GM12891 (cell line): ENCODE measurements at regions not wholly inside any gene's neighbourhood (a gene's known extent, or its start where the extent isn't known, plus 50 kb on each side); places are given as distances from the start of the nearest gene placed in this dataset.

Experiments
- DNase-seq: peaks from one replicate; pipeline ENCODE4 v3.0.0; 2011; ENCODE audit warnings: low spot score; ENCODE audit not compliant: insufficient read length
- FAIRE-seq: peaks from 2 replicates; lab custom pipeline; 2011; peaks lifted over from hg19 to GRCh38; lab: Jason Lieb, UNC
- PAX5 ChIP-seq: IDR thresholded peaks from 2 replicates; pipeline ENCODE4 v1.6.1; 2011; ENCODE audit warnings: low read length, moderate library complexity, mild to moderate bottlenecking; ENCODE audit not compliant: insufficient read depth, severe bottlenecking
- POLR2A ChIP-seq: IDR thresholded peaks from 2 replicates; pipeline ENCODE4 v1.6.1; 2011; ENCODE audit warnings: low read depth, low read length, control low read depth
- POLR2AphosphoS5 ChIP-seq: IDR thresholded peaks from 2 replicates; pipeline ENCODE4 v1.6.1; 2011; ENCODE audit warnings: low read depth, low read length, control low read depth
- POU2F2 ChIP-seq: IDR thresholded peaks from 2 replicates; pipeline ENCODE4 v1.6.1; 2011; ENCODE audit warnings: low read depth, mild to moderate bottlenecking, control low read depth, low read length, moderate library complexity
- SPI1 ChIP-seq: IDR thresholded peaks from 2 replicates; pipeline ENCODE4 v1.6.1; 2011; ENCODE audit warnings: low read depth, low read length, control low read depth
- TAF1 ChIP-seq: IDR thresholded peaks from 2 replicates; pipeline ENCODE4 v1.6.1; 2011; ENCODE audit warnings: low read depth, low read length, control low read depth

DNA sequence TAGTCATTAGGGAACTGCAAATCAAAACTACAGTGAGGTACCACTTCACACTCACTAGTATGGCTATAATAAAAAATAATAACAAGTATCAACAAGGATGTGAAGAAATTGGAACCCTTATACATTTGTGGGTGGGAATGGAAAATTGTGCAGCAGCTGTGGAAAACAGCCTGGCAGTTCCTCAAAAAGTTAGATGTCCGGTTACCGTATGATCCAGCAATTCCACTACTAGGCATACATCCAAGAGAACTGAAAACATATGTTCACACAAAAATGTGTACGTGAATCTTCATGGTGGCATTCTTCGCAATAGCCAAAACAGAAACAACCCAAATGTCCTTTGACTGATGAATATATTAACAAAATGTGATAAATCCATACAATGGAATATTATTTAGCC, 187.9 kb upstream of the LYSMD4 start:
- DNase-seq, result no peak
- FAIRE-seq, result no peak
- TF ChIP-seq POLR2AphosphoS5, result no peak
- TF ChIP-seq TAF1, result no peak
- TF ChIP-seq POLR2A, result no peak
- TF ChIP-seq PAX5, result no peak

DNA sequence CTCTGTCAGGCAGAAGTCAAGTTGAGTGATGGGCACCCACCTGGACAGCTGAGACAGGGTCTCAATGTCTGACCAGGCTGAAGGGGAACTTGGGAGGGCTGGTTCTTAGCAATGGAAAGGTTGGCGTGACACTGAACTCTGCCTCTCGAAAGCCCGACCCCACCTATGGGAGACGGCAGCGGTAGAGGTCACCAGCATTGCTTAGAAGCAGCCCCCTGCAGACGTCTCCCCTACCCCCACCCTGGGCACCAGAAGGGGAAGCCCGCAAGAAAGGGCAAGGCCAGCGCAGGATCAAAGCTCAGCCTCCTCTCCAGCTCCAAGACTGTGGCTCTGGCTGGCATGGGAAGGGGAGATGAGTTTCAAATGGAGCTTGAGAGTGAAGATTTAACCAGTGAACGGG, 184.8 kb upstream of the LYSMD4 start:
- FAIRE-seq (no peak), DNase-seq (no peak)
- TF ChIP-seq POLR2A (no peak), PAX5 (no peak), POU2F2 (no peak), SPI1 (no peak), TAF1 (no peak), POLR2AphosphoS5 (no peak)

DNA sequence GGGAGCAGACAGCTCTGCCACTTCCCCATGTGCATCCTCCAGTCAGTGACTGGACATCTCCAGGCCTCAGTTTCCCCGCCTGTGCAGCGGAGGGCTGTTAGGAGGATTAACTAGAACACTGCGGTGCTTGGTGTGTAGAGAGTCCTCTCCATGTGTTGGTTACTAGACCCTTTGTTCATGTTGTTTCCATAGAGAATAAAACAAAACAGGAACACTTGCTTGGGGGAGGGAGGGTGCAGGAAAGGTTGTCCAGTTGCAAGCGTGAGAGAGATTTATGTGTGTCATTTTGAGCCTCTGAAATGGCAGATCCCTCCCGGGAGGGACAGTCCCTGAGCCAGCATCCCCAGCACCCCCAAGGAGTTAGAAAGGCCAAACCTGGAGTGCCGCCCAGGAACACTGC, 184.0 kb upstream of the LYSMD4 start:
- TF ChIP-seq PAX5 (no peak), TAF1 (no peak), POLR2A (no peak), POLR2AphosphoS5 (no peak), SPI1 (no peak), POU2F2 (no peak)
- FAIRE-seq (no peak), DNase-seq (no peak)

GRCh38 chr15:99916668-99917223, 183.5 kb upstream of the LYSMD4 start:
- FAIRE-seq (no peak), DNase-seq (no peak)
- no peak for TF ChIP-seq POLR2A
- no peak for TF ChIP-seq PAX5
- TF ChIP-seq TAF1, result no peak
- TF ChIP-seq SPI1, result no peak
- no peak for TF ChIP-seq POLR2AphosphoS5
- TF ChIP-seq POU2F2, result no peak

- no peak for TF ChIP-seq PAX5
- peak; percentile 56 for TF ChIP-seq SPI1
- no peak for TF ChIP-seq POLR2A
- DNase-seq, result no peak
- no peak for FAIRE-seq
Observed at GRCh38 chr15:99914723-99915122, 181.5 kb upstream of the LYSMD4 start.

DNA sequence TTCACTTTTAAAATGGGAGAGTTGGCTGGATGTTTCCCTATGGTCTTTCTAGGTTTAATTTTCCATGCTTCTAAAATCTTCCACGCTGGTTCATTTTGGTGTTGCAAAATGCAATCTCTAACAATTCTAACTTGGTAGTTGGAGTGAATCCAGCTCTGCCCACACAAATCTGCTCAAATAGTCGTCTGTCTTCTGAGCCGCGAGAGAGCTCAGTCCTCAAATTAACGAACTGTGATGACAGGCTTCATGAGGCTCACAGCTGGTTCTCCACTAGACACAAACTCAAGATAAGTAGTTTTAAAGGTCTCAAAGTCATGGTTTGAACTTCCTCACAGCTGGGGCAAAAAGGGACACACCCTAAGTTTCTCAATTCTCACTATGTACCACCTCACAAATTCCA, 178.6 kb upstream of the LYSMD4 start:
- no peak for TF ChIP-seq POU2F2
- no peak for TF ChIP-seq PAX5
- TF ChIP-seq SPI1, result no peak
- TF ChIP-seq TAF1, result no peak
- TF ChIP-seq POLR2AphosphoS5, result no peak
- no peak for TF ChIP-seq POLR2A
- FAIRE-seq (no peak), DNase-seq (no peak)

DNA sequence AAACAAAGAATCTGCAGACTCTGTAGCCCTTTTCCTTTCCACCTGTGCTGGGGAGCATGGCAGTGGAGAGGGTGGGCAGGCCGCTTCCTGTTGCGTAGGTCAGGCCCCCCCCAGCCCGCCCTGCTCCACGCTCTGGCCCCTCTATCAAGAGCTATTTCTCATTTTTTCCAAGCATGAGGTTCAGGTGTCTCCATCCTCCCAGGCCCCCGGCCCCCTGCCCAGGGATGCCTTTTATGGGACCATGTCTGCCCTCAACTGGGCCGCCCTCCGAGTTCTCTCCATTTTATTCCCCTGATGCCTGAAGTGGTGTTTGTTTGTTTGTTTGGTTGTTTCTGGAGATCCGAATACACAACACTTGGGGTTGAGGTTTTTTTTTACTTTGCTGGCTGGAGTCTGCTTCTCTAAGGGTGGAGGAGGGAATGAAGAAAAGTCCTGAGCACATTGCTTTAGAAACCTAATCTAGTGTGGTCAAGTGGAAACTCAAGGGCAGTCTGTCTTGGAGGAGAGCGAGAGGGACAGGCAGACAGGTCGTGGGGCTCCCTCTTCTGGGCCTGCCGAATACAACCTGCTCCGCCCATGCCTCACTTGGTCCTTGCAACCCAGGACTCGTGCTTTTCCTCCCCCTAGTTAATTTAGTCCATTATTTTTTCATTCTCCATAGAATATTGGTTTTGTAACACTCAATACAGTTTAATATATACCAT, 176.5 kb upstream of the LYSMD4 start:
- no peak for TF ChIP-seq POU2F2
- TF ChIP-seq TAF1, result no peak
- no peak for TF ChIP-seq POLR2A
- no peak for TF ChIP-seq PAX5
- TF ChIP-seq POLR2AphosphoS5, result no peak
- TF ChIP-seq SPI1, result no peak
- FAIRE-seq, result no peak
- no peak for DNase-seq

- no peak for FAIRE-seq
- TF ChIP-seq PAX5 (no peak), SPI1 (no peak), POU2F2 (no peak), POLR2AphosphoS5 (no peak), POLR2A (no peak), TAF1 (no peak)
- no peak for DNase-seq
Observed at GRCh38 chr15:99907698-99908097, 174.5 kb upstream of the LYSMD4 start.

- peak; percentile 9 for FAIRE-seq
Observed at GRCh38 chr15:99906793-99907192, 173.6 kb upstream of the LYSMD4 start.

More at GRCh38 chr15:99906793-99907192, 173.6 kb upstream of the LYSMD4 start:
- TF ChIP-seq POLR2AphosphoS5, result no peak
- TF ChIP-seq POU2F2, result no peak
- no peak for TF ChIP-seq POLR2A
- TF ChIP-seq SPI1, result no peak
- TF ChIP-seq PAX5, result no peak
- TF ChIP-seq TAF1, result no peak
- no peak for DNase-seq
